Adrenal gland (tissue), 5 donors: ENCODE measurements at regions not wholly inside any gene's neighbourhood (a gene's known extent, or its start where the extent isn't known, plus 50 kb on each side); places are given as distances from the start of the nearest gene placed in this dataset.
"Not testable (repeated sequence)": the region's sequence is repeated elsewhere in the genome, so short reads cannot be mapped to it uniquely, and the experiment has no call there.

ENCODE experiments used
- POLR2A ChIP-seq, 2 donors: fragments of 450-650 bp; IDR thresholded peaks; one replicate each; pipeline ENCODE4 v1.6.1; 2017; ENCODE audit warnings: antibody characterized with exemption in 2 of 2, mild to moderate bottlenecking in 2 of 2, moderate library complexity in 1 of 2
- TF ChIP-seq, protein P1 (sequence below), 6 experiments: fragments of 450-650 bp in 4 of 6; fragments of 200-600 bp in 2 of 6; sonication (generic) in 1 of 6; IDR thresholded peaks; 1 replicate in 5 of 6; 2 replicates in 1 of 6; pipeline versions ENCODE4 v1.5.1 to v1.8.0; 2016 to 2021; ENCODE audit warnings: antibody characterized with exemption in 6 of 6, mild to moderate bottlenecking in 2 of 6, moderate library complexity in 1 of 6
- donor health status: DM: no; HTN: no; CAD: no.

DNA sequence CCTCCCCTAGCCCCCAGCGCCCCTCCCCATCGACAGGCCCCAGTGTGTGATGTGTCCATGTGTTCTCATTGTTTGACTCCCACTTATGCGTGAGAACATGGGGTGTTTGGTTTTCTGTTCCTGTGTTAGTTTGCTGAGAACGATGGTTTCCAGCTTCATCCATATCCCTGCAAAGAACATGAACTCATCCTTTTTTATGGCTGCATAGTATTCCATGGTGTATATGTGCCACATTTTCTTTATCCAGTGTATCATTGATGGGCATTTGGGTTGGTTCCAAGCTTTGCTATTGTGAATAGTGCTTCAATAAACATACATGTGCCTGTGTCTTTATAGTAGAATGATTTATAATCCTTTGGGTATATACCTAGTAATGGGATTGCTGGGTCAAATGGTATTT, 107.6 kb upstream of the ADGRG2 start:
- TF ChIP-seq, protein P1, sequence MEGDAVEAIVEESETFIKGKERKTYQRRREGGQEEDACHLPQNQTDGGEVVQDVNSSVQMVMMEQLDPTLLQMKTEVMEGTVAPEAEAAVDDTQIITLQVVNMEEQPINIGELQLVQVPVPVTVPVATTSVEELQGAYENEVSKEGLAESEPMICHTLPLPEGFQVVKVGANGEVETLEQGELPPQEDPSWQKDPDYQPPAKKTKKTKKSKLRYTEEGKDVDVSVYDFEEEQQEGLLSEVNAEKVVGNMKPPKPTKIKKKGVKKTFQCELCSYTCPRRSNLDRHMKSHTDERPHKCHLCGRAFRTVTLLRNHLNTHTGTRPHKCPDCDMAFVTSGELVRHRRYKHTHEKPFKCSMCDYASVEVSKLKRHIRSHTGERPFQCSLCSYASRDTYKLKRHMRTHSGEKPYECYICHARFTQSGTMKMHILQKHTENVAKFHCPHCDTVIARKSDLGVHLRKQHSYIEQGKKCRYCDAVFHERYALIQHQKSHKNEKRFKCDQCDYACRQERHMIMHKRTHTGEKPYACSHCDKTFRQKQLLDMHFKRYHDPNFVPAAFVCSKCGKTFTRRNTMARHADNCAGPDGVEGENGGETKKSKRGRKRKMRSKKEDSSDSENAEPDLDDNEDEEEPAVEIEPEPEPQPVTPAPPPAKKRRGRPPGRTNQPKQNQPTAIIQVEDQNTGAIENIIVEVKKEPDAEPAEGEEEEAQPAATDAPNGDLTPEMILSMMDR (IDR thresholded peaks at IDR 0.05): not testable (repeated sequence)
- not testable (repeated sequence) for TF ChIP-seq POLR2A (IDR thresholded peaks at IDR 0.05)
